ENCODE measurements at regions not wholly inside any gene's neighbourhood (a gene's known extent, or its start where the extent isn't known, plus 50 kb on each side); places are given as distances from the start of the nearest gene placed in this dataset.

- H3F3A ChIP-seq (ENCODE audit: insufficient read depth): no peaks in the 10 kb centered on the region
- no peaks in the 10 kb centered on the region; the same call in 1 of the 2 replicates for H3K9me2 ChIP-seq (replicated peaks; ENCODE audit: insufficient read depth, low read length)
- no peaks in the 10 kb centered on the region for H3K36me3 ChIP-seq (ENCODE audit: low read length)
- H4K20me1 ChIP-seq (ENCODE audit: low read depth, low read length): no peaks in the 10 kb centered on the region
- TF ChIP-seq CTCF (IDR thresholded peaks at IDR 0.05; ENCODE audit: insufficient read depth, low read length, poor library complexity, severe bottlenecking) (no peak), EZH2phosphoT487 (conservative IDR thresholded peaks at IDR 0.05; ENCODE audit: low read length) (no peak)
- no peak overlapping the region for H2AFZ ChIP-seq (ENCODE audit: low read depth, low read length, severe bottlenecking)
- no peaks in the 10 kb centered on the region for H3K9me3 ChIP-seq (ENCODE audit: insufficient read depth, low read length)
- H3K4me3 ChIP-seq (ENCODE audit: insufficient read depth, low read length, poor library complexity, severe bottlenecking): no peak overlapping the region
- no peaks in the 10 kb centered on the region for H3K79me2 ChIP-seq (ENCODE audit: insufficient read depth, low read length)
- H3K27ac ChIP-seq (ENCODE audit: low read depth, low read length): no peak overlapping the region
- no peak overlapping the region for H3K9ac ChIP-seq (ENCODE audit: low read length)
- H3K4me2 ChIP-seq (ENCODE audit: low read depth, low read length, poor library complexity, severe bottlenecking): no peak overlapping the region
- H3K27me3 ChIP-seq (ENCODE audit: low read length): no peaks in the 10 kb centered on the region
These were observed 388.2 kb downstream of the SPATA31D1 start for GRCh38 chr9:82376677-82377232.

GRCh38 chr9:82382887-82383616 lies 394.5 kb downstream of the SPATA31D1 start:
- Histone ChIP-seq H3K9me2 (replicated peaks; ENCODE audit: insufficient read depth, low read length) (no peaks in the 10 kb centered on the region), H4K20me1 (ENCODE audit: low read depth, low read length) (no peaks in the 10 kb centered on the region)

GRCh38 chr9:82385633-82386032 lies 397.1 kb downstream of the SPATA31D1 start:
- Histone ChIP-seq H3K4me2 (ENCODE audit: low read depth, low read length, poor library complexity, severe bottlenecking) (no peak overlapping the region), H3K27ac (ENCODE audit: low read depth, low read length) (no peak overlapping the region), H3K4me3 (ENCODE audit: insufficient read depth, low read length, poor library complexity, severe bottlenecking) (no peak overlapping the region), H3K9me3 (ENCODE audit: insufficient read depth, low read length) (no peaks in the 10 kb centered on the region), H3K9me2 (replicated peaks; ENCODE audit: insufficient read depth, low read length) (no peaks in the 10 kb centered on the region), H3K79me2 (ENCODE audit: insufficient read depth, low read length) (no peaks in the 10 kb centered on the region), H3K27me3 (ENCODE audit: low read length) (no peaks in the 10 kb centered on the region), H4K20me1 (ENCODE audit: low read depth, low read length) (no peaks in the 10 kb centered on the region), H2AFZ (ENCODE audit: low read depth, low read length, severe bottlenecking) (no peak overlapping the region), H3F3A (ENCODE audit: insufficient read depth) (no peaks in the 10 kb centered on the region), H3K36me3 (ENCODE audit: low read length) (no peaks in the 10 kb centered on the region), H3K9ac (ENCODE audit: low read length) (no peak overlapping the region)
- TF ChIP-seq CTCF (IDR thresholded peaks at IDR 0.05; ENCODE audit: insufficient read depth, low read length, poor library complexity, severe bottlenecking) (no peak), EZH2phosphoT487 (conservative IDR thresholded peaks at IDR 0.05; ENCODE audit: low read length) (no peak)

More at GRCh38 chr9:82382887-82383616, 394.5 kb downstream of the SPATA31D1 start:
- Histone ChIP-seq H3K9ac (ENCODE audit: low read length) (no peak overlapping the region), H3K9me3 (ENCODE audit: insufficient read depth, low read length) (no peaks in the 10 kb centered on the region), H3K4me2 (ENCODE audit: low read depth, low read length, poor library complexity, severe bottlenecking) (no peak overlapping the region), H3K27ac (ENCODE audit: low read depth, low read length) (no peak overlapping the region), H3K79me2 (ENCODE audit: insufficient read depth, low read length) (no peaks in the 10 kb centered on the region), H3K27me3 (ENCODE audit: low read length) (no peaks in the 10 kb centered on the region), H2AFZ (ENCODE audit: low read depth, low read length, severe bottlenecking) (no peak overlapping the region), H3K36me3 (ENCODE audit: low read length) (no peaks in the 10 kb centered on the region), H3K4me3 (ENCODE audit: insufficient read depth, low read length, poor library complexity, severe bottlenecking) (no peak overlapping the region), H3F3A (ENCODE audit: insufficient read depth) (no peaks in the 10 kb centered on the region)
- TF ChIP-seq EZH2phosphoT487 (conservative IDR thresholded peaks at IDR 0.05; ENCODE audit: low read length): no peak
- no peak for TF ChIP-seq CTCF (IDR thresholded peaks at IDR 0.05; ENCODE audit: insufficient read depth, low read length, poor library complexity, severe bottlenecking)
